Thoracic aorta (tissue), 2 donors: ENCODE measurements at regions not wholly inside any gene's neighbourhood (a gene's known extent, or its start where the extent isn't known, plus 50 kb on each side); places are given as distances from the start of the nearest gene placed in this dataset.

Experiments
- ATAC-seq: fragments of 150-250 bp; one replicate; pipeline ENCODE4 v1.8.0; 2017; ENCODE audit warnings: low read depth; ENCODE audit not compliant: insufficient number of reproducible peaks, low FRiP score
- DNase-seq: peaks from one replicate; pipeline ENCODE4 v3.0.0-alpha.2; 2020; ENCODE audit warnings: low spot score
- H3K27ac ChIP-seq, 2 donors: fragments of 200-600 bp; sonication (generic); 1 replicate in 1 of 2; 2 replicates in 1 of 2; pipeline ENCODE4 v1.5.1; 2016; ENCODE audit warnings: mild to moderate bottlenecking in 2 of 2, moderate library complexity in 2 of 2
- H3K27me3 ChIP-seq: fragments of 200-600 bp; sonication (generic); replicated peaks from 2 replicates; pipeline ENCODE4 v1.6.0; 2016; ENCODE audit warnings: mild to moderate bottlenecking; ENCODE audit not compliant: insufficient read depth
- H3K36me3 ChIP-seq: fragments of 200-600 bp; sonication (generic); one replicate; pipeline ENCODE4 v1.5.1; 2016
- H3K4me1 ChIP-seq, 2 donors: fragments of 200-600 bp; sonication (generic); 1 replicate in 1 of 2; 2 replicates in 1 of 2; pipeline versions ENCODE4 v1.5.1 to v1.6.0; 2016; ENCODE audit warnings: low read depth in 2 of 2, mild to moderate bottlenecking in 1 of 2; ENCODE audit not compliant: control insufficient read depth in 1 of 2
- H3K4me3 ChIP-seq: fragments of 200-600 bp; sonication (generic); 2 replicates; pipeline ENCODE4 v1.5.1; 2016; ENCODE audit warnings: mild to moderate bottlenecking
- H3K9me3 ChIP-seq: fragments of 200-600 bp; sonication (generic); 2 replicates; pipeline ENCODE4 v1.5.1; 2016
- TF ChIP-seq, protein P1 (sequence below): fragments of 200-600 bp; sonication (generic); IDR thresholded peaks from one replicate; pipeline ENCODE4 v1.5.1; 2019; ENCODE audit warnings: antibody characterized with exemption

DNA sequence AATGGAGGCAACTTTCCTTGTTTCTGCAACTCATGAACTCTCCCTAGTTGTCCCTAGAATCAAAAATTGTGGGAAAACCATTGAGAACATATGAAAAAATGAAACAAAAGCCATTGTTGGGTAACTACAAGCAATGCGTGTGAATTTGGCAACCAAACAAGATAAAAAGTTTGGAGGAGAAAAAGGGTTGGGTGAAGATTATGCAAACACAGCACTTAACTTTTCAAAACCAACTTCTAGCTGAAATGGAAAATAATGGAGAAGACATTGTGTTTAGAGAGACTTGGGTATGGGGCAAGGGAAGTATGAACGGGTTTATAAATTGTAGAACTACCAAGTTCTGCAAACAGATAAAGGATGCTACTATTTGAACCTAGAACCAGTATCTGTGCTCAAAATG lies 89.0 kb upstream of the SVIL start:
- H3K27ac ChIP-seq, result peak overlapping the region; percentile 7 to 74
- H3K4me3 ChIP-seq, result peak overlapping the region; percentile 11
- TF ChIP-seq, protein P1, sequence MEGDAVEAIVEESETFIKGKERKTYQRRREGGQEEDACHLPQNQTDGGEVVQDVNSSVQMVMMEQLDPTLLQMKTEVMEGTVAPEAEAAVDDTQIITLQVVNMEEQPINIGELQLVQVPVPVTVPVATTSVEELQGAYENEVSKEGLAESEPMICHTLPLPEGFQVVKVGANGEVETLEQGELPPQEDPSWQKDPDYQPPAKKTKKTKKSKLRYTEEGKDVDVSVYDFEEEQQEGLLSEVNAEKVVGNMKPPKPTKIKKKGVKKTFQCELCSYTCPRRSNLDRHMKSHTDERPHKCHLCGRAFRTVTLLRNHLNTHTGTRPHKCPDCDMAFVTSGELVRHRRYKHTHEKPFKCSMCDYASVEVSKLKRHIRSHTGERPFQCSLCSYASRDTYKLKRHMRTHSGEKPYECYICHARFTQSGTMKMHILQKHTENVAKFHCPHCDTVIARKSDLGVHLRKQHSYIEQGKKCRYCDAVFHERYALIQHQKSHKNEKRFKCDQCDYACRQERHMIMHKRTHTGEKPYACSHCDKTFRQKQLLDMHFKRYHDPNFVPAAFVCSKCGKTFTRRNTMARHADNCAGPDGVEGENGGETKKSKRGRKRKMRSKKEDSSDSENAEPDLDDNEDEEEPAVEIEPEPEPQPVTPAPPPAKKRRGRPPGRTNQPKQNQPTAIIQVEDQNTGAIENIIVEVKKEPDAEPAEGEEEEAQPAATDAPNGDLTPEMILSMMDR, result no peak
- H3K9me3 ChIP-seq, result peaks cover 8% of the 10 kb centered on the region
- DNase-seq (no peak), ATAC-seq (no peak)
- H3K27me3 ChIP-seq, result no peaks in the 10 kb centered on the region
- peaks cover 3% of the 10 kb centered on the region for H3K36me3 ChIP-seq
- peaks cover 64 to 83% of the 10 kb centered on the region in 2 donors for H3K4me1 ChIP-seq

DNA sequence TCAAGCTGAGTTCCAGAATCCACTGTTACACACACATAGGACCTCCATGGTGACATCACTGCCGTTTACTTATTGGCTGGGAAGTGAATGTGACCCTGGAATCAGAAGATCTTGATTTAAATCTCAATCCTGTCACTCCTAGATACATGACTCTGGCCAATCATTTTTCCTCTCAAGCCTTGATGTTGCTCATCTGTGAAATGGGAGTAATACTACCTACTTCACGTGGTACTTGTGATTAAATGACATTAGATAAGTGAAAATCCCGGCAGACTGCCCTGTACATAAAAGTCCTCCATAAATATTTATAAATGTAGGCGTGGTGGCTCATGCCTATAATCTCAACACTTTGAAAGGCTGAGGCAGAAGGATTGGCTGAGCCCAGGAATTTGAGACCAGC lies 88.0 kb upstream of the SVIL start:
- Histone ChIP-seq H3K27ac (peak overlapping the region; percentile 49 to 74), H3K36me3 (no peaks in the 10 kb centered on the region), H3K4me1 (peaks cover 56 to 83% of the 10 kb centered on the region in 2 donors), H3K4me3 (peak overlapping the region; percentile 45), H3K9me3 (peaks cover 8% of the 10 kb centered on the region), H3K27me3 (no peaks in the 10 kb centered on the region)
- no peak for DNase-seq
- no peak for ATAC-seq
- TF ChIP-seq, protein P1, result no peak

DNA sequence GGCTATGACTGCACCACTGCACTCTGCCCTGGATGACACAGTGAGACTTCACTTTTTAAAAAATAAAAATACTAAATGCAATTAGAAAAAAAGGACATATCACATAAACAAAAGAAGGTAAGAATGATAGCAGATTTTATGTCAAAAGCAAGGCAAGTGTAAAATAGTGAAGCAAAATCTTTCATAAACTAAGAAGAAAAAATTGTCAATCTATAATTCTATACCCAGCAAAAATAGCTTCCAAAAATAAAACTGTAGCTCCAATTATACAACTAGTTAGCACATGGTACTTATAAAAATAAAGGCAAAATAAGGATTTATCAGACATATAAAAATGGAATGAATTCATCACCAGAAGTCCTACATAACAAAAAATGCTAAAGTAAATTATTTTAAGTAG lies 85.4 kb upstream of the SVIL start:
- Histone ChIP-seq H3K4me3 (no peak overlapping the region), H3K27ac (peak overlapping the region in 1 of 2 donors; percentile 62), H3K27me3 (no peaks in the 10 kb centered on the region), H3K4me1 (peaks cover 43 to 78% of the 10 kb centered on the region in 2 donors), H3K9me3 (peaks cover 8% of the 10 kb centered on the region), H3K36me3 (no peaks in the 10 kb centered on the region)
- TF ChIP-seq, protein P1, result no peak
- ATAC-seq, result no peak
- DNase-seq, result no peak

DNA sequence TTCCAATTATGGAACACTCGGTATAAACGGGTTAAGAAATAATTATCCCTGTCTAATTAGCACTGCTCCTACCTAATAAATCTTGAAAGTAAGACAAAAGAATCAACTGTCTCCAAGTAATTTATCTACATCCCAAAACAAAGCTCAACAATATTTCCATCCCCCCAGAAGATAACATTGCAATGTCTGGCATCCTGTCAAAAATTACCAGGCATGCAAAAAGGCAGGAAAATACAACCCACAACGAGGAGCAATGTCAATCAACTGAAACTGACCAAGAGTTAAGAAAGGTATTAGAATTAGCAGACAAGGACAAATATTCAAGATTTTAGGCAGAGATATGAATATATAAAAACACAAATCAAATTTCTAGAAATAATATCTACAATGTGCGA lies 84.5 kb upstream of the SVIL start:
- peaks cover 8% of the 10 kb centered on the region for H3K9me3 ChIP-seq
- no peaks in the 10 kb centered on the region for H3K36me3 ChIP-seq
- H3K4me3 ChIP-seq, result no peak overlapping the region
- TF ChIP-seq, protein P1, result no peak
- H3K27ac ChIP-seq, result peak overlapping the region in 1 of 2 donors; percentile 62
- H3K27me3 ChIP-seq, result no peaks in the 10 kb centered on the region
- no peak for ATAC-seq
- H3K4me1 ChIP-seq, result peaks cover 42 to 78% of the 10 kb centered on the region in 2 donors
- no peak for DNase-seq

DNA sequence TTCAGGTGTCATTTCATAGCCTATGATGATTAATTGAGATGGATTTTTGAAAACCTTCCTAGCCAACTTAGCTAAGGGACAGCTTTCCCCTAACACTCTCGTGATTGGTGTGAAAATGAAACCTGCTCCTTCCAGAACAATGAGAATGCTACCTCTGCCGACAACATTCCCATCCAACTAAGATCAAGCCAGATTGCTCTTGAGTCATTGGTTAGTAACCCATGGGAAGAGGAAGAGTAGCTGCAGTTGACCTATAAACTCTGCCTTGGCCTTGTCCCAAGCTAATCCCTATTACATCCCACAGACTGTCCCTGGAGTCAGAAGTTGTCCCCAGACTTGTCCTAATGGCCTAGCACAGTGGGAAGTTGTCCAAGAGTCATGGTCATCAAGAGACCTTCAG lies 80.5 kb upstream of the SVIL start:
- Histone ChIP-seq H3K4me1 (peaks cover 17 to 77% of the 10 kb centered on the region in 2 donors), H3K27ac (peak overlapping the region; percentile 9 to 42), H3K9me3 (peaks cover 8% of the 10 kb centered on the region), H3K27me3 (no peaks in the 10 kb centered on the region), H3K4me3 (no peak overlapping the region), H3K36me3 (peaks cover 6% of the 10 kb centered on the region)
- ATAC-seq, result no peak
- TF ChIP-seq, protein P1, result no peak
- DNase-seq, result no peak
